ENCODE measurements at regions not wholly inside any gene's neighbourhood (a gene's known extent, or its start where the extent isn't known, plus 50 kb on each side); places are given as distances from the start of the nearest gene placed in this dataset.

DNA sequence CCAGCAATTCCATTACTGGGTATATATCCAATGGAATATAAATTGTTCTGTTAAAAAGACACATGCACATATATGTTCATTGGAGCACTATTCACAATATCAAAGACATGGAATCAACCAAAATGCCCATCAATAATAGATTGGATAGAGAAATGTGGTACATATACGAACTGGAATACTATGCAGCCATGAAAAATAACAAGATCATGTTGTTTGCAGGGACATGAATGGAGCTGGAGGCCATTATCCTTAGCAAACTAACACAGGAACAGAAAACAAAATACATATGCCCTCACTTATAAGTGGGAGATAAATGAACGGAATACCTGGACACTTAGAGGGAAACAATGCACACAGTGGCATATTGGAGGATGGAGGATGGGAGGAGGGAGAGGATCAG is 355.8 kb downstream of the CCDC85A start:
- TF ChIP-seq, protein P1, sequence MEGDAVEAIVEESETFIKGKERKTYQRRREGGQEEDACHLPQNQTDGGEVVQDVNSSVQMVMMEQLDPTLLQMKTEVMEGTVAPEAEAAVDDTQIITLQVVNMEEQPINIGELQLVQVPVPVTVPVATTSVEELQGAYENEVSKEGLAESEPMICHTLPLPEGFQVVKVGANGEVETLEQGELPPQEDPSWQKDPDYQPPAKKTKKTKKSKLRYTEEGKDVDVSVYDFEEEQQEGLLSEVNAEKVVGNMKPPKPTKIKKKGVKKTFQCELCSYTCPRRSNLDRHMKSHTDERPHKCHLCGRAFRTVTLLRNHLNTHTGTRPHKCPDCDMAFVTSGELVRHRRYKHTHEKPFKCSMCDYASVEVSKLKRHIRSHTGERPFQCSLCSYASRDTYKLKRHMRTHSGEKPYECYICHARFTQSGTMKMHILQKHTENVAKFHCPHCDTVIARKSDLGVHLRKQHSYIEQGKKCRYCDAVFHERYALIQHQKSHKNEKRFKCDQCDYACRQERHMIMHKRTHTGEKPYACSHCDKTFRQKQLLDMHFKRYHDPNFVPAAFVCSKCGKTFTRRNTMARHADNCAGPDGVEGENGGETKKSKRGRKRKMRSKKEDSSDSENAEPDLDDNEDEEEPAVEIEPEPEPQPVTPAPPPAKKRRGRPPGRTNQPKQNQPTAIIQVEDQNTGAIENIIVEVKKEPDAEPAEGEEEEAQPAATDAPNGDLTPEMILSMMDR (IDR thresholded peaks at IDR 0.05), result no peak
- TF ChIP-seq POLR2A (IDR thresholded peaks at IDR 0.05), result no peak
- no peak for TF ChIP-seq POLR2AphosphoS5 (IDR thresholded peaks at IDR 0.05)
